ENCODE measurements at regions not wholly inside any gene's neighbourhood (a gene's known extent, or its start where the extent isn't known, plus 50 kb on each side); places are given as distances from the start of the nearest gene placed in this dataset.
A peak's percentile ranks its signal among the peaks of the same experiment; 100 is the strongest.
"Not testable (repeated sequence)": the region's sequence is repeated elsewhere in the genome, so short reads cannot be mapped to it uniquely, and the experiment has no call there.

GRCh38 chr15:67927501-67928168 lies 87.8 kb upstream of the RNU6-1 start:
- no peak overlapping the region for H3K4me3 ChIP-seq (ENCODE audit: control insufficient read depth, low read depth, low read length)
- DNase-seq (ENCODE audit: low read depth): peak; percentile 50
- no peak for TF ChIP-seq CTCF (IDR thresholded peaks at IDR 0.05; ENCODE audit: control insufficient read depth, insufficient read depth, low read depth, low read length, missing control alignments)

DNA sequence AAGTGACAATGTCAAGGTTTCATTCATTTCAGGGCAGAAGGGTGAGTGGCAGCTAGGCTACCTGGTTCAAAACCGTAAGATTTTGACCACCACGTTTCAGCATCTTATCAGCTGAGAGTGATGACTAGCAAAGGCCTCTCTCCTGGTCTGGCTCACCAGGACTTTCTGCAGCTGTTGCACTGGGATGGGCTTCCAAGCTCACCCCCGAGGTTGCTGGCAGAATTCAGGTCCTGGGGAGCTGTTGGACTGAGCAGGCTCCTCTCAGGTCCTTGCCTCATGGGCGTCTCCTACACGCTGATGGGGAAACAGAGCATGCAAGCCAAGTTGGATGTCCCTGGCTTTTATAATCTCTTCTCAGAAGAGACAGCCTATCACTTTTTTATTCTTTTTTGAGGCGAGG lies 88.8 kb upstream of the RNU6-1 start:
- no peak overlapping the region for H3K4me3 ChIP-seq (ENCODE audit: control insufficient read depth, low read depth, low read length)
- DNase-seq (ENCODE audit: low read depth): no peak
- TF ChIP-seq CTCF (IDR thresholded peaks at IDR 0.05; ENCODE audit: control insufficient read depth, insufficient read depth, low read depth, low read length, missing control alignments): no peak

GRCh38 chr15:67930720-67931119 lies 90.9 kb upstream of the RNU6-1 start:
- no peak for DNase-seq (ENCODE audit: low read depth)
- no peak for TF ChIP-seq CTCF (IDR thresholded peaks at IDR 0.05; ENCODE audit: control insufficient read depth, insufficient read depth, low read depth, low read length, missing control alignments)
- H3K4me3 ChIP-seq (ENCODE audit: control insufficient read depth, low read depth, low read length): no peak overlapping the region

- DNase-seq (ENCODE audit: low read depth): no peak
- TF ChIP-seq CTCF (IDR thresholded peaks at IDR 0.05; ENCODE audit: control insufficient read depth, insufficient read depth, low read depth, low read length, missing control alignments): no peak
- H3K4me3 ChIP-seq (ENCODE audit: control insufficient read depth, low read depth, low read length): no peak overlapping the region
Measured at GRCh38 chr15:67931861-67932260, 92.0 kb upstream of the RNU6-1 start.

- DNase-seq (ENCODE audit: low read depth); H3K4me3 ChIP-seq (ENCODE audit: control insufficient read depth, low read depth, low read length): not testable (repeated sequence)
Measured at GRCh38 chr15:67934126-67934525, 94.3 kb upstream of the RNU6-1 start.

DNA sequence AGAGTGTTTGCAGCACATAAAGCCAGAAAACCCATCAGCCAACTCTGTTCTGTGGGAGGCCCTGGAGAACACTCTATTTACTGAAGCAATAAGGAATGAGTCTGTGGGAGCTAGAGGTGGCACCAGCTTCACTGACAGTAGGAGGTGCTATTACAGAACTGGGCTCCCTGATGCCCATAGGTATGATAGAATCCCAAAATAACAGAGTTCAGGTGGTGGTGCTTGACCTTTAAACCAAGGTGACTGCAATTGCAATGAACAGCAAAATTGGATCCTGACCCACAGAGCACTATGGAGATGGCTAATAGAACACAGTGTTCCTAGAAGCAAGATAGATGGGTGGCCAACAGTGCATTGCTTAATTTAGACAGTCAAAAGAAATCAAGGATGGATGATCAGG lies 95.4 kb upstream of the RNU6-1 start:
- DNase-seq (ENCODE audit: low read depth): no peak
- TF ChIP-seq CTCF (IDR thresholded peaks at IDR 0.05; ENCODE audit: control insufficient read depth, insufficient read depth, low read depth, low read length, missing control alignments): no peak
- H3K4me3 ChIP-seq (ENCODE audit: control insufficient read depth, low read depth, low read length): no peak overlapping the region

DNA sequence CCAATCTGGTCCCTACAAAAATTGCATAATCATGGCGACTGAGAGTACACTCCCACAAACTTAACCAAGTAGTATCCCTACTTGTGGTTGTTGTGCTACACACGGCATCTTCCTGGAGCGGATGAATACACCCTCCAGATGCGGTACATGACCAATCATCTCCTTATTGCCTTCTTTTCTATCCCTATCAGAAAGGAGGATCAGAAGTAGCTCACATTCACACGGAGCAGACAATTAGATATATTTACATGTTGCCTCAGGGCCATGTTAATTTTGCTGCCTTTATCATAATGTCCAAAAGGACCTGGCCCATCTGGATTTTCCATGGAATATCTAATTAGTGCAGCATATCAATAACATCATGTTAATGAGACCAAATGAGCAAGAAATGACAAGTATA lies 96.4 kb upstream of the RNU6-1 start:
- no peak for DNase-seq (ENCODE audit: low read depth)
- no peak overlapping the region for H3K4me3 ChIP-seq (ENCODE audit: control insufficient read depth, low read depth, low read length)
- no peak for TF ChIP-seq CTCF (IDR thresholded peaks at IDR 0.05; ENCODE audit: control insufficient read depth, insufficient read depth, low read depth, low read length, missing control alignments)

All from AG09309 (cell line).